ENCODE measurements at regions not wholly inside any gene's neighbourhood (a gene's known extent, or its start where the extent isn't known, plus 50 kb on each side); places are given as distances from the start of the nearest gene placed in this dataset.

DNA sequence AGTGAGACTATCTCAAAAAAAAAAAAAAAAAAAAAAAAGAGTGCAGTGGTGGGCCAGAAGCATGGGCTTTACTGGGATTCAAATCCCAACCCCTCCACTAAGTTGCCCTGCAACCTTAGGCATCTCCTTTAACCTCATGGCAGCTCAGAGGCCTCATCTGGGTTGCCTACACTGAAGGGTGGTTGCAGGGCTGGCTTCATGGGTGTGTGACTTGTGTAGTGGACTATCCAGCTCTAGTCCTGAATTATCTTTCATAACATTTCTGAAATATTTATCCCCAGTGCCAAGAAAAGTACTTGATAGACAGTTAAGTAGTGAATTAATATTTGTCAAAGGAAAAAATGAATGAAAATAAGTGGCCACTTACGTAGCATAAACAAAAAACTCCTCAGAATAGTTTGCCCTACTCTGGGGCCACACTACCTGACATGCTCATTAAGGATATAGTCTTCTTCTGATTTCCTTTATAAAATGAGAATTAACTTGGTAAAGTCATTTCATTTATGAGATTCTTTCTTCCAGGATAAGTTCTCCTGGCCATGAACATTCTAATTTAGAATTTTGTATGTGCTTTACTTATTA is 116.0 kb upstream of the SYT13 start:
- ChIA-PET POLR2A (no interaction called here), CTCF (interaction anchor here (4.4 kb wide), 1 partner anchor 370 kb away, joined by 30 read pairs; no protein-coding TSS in a partner anchor)
- Histone ChIP-seq H3K9ac (replicated peaks; ENCODE audit: extremely low read depth, insufficient read depth, low read length) (no peak overlapping the region), H3K4me1 (ENCODE audit: control insufficient read depth, extremely low read depth, insufficient read depth, low read length) (peaks cover 17% of the 10 kb centered on the region), H3K4me3 (replicated peaks in 1 of 3; ENCODE audit: insufficient read depth in 1 of 3, low read depth in 1 of 3, low read length in 3 of 3) (no peak overlapping the region), H3K27me3 (ENCODE audit: control insufficient read depth in 2 of 2, insufficient read depth in 2 of 2, low read length in 2 of 2) (no peaks in the 10 kb centered on the region), H3K4me2 (ENCODE audit: insufficient read depth, low read length) (no peak overlapping the region), H3K9me1 (replicated peaks; ENCODE audit: control insufficient read depth, extremely low read depth, insufficient read depth, low read length) (no peaks in the 10 kb centered on the region), H2AFZ (ENCODE audit: low read depth, low read length) (no peak overlapping the region), H3K79me2 (ENCODE audit: control insufficient read depth, insufficient read depth, low read length) (no peaks in the 10 kb centered on the region), H3K36me3 (ENCODE audit: control insufficient read depth in 2 of 2, extremely low read depth in 1 of 2, insufficient read depth in 2 of 2, low read length in 2 of 2) (no peaks in the 10 kb centered on the region), H3K27ac (ENCODE audit: insufficient read depth, low read depth, low read length) (no peak overlapping the region), H4K20me1 (replicated peaks; ENCODE audit: control insufficient read depth, extremely low read depth, insufficient read depth, low read length) (no peaks in the 10 kb centered on the region), H3K9me3 (replicated peaks; ENCODE audit: control insufficient read depth, insufficient read depth, low read length) (no peaks in the 10 kb centered on the region)
- DNase-seq (ENCODE audit: low read depth, low spot score) (no peak), FAIRE-seq (no peak)
- TF ChIP-seq FOS (IDR thresholded peaks at IDR 0.05; ENCODE audit: borderline replicate concordance, insufficient read depth, low read length) = no peak
- BruUV-seq (replicated peaks) = no TSS peak
- dilution Hi-C loops (cut with MboI; ENCODE audit: extremely low pct_ligation_motif_present, low sequenced_read_pairs) = no loop called here
- intact Hi-C loops (cut with micrococcal nuclease) = no loop called here

DNA sequence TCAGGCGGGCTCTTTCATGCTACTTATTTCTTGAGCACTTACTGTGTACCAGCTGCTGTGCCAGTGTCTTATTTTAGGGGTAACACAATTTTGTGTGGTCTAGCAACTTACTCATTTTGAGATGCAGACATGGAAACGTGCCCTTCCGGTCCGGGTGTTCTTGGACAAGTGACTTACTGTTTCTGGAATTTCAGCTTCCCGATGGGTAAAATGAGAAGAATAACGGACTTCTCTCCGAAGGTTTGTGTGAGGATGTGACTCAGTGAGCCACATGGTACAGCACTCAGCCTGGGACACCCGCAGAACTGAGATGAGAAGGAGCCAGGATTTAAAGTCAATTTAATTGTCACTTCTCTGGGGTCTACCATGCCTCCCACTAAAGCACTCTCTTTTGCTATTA is 114.5 kb upstream of the SYT13 start:
- BruUV-seq (replicated peaks) = no TSS peak
- H2AFZ ChIP-seq (ENCODE audit: low read depth, low read length) = no peak overlapping the region
- intact Hi-C loops (cut with micrococcal nuclease) (loop anchor here (1.0 kb wide), 1 partner anchor 258 kb away; no protein-coding TSS in a partner anchor), dilution Hi-C loops (cut with MboI; ENCODE audit: extremely low pct_ligation_motif_present, low sequenced_read_pairs) (no loop called here)
- H3K79me2 ChIP-seq (ENCODE audit: control insufficient read depth, insufficient read depth, low read length) = no peaks in the 10 kb centered on the region
- FAIRE-seq = no peak
- no peak overlapping the region for H3K4me3 ChIP-seq (replicated peaks in 1 of 3; ENCODE audit: insufficient read depth in 1 of 3, low read depth in 1 of 3, low read length in 3 of 3)
- peak; percentile 41 for DNase-seq (ENCODE audit: low read depth, low spot score)
- H3K9ac ChIP-seq (replicated peaks; ENCODE audit: extremely low read depth, insufficient read depth, low read length) = peak overlapping the region; percentile 51
- H3K4me2 ChIP-seq (ENCODE audit: insufficient read depth, low read length) = peak overlapping the region; percentile 53
- no peaks in the 10 kb centered on the region for H4K20me1 ChIP-seq (replicated peaks; ENCODE audit: control insufficient read depth, extremely low read depth, insufficient read depth, low read length)
- ChIA-PET POLR2A (no interaction called here), CTCF (interaction anchor here (1.2 to 4.4 kb wide), 4 partner anchors 9 to 371 kb away, joined by 3 to 30 read pairs (median 7); no protein-coding TSS in a partner anchor)
- H3K27me3 ChIP-seq (ENCODE audit: control insufficient read depth in 2 of 2, insufficient read depth in 2 of 2, low read length in 2 of 2) = no peaks in the 10 kb centered on the region
- peaks cover 17% of the 10 kb centered on the region for H3K4me1 ChIP-seq (ENCODE audit: control insufficient read depth, extremely low read depth, insufficient read depth, low read length)
- no peaks in the 10 kb centered on the region for H3K36me3 ChIP-seq (ENCODE audit: control insufficient read depth in 2 of 2, extremely low read depth in 1 of 2, insufficient read depth in 2 of 2, low read length in 2 of 2)
- no peaks in the 10 kb centered on the region for H3K9me3 ChIP-seq (replicated peaks; ENCODE audit: control insufficient read depth, insufficient read depth, low read length)
- H3K27ac ChIP-seq (ENCODE audit: insufficient read depth, low read depth, low read length) = peak overlapping the region; percentile 60
- H3K9me1 ChIP-seq (replicated peaks; ENCODE audit: control insufficient read depth, extremely low read depth, insufficient read depth, low read length) = no peaks in the 10 kb centered on the region
- no peak for TF ChIP-seq JUN (IDR thresholded peaks at IDR 0.05; ENCODE audit: borderline replicate concordance, insufficient read depth, insufficient read length, low read depth)
- TF ChIP-seq MYC (IDR thresholded peaks at IDR 0.05; ENCODE audit: low read depth, low read length) = no peak
- no peak for TF ChIP-seq FOS (IDR thresholded peaks at IDR 0.05; ENCODE audit: borderline replicate concordance, insufficient read depth, low read length)
- no peak for TF ChIP-seq POLR2AphosphoS5 (IDR thresholded peaks at IDR 0.05; ENCODE audit: insufficient read depth, low read depth, low read length)

Data from endothelial cell of umbilical vein (primary cell).